Liver (tissue), 8 donors: ENCODE measurements at regions not wholly inside any gene's neighbourhood (a gene's known extent, or its start where the extent isn't known, plus 50 kb on each side); places are given as distances from the start of the nearest gene placed in this dataset.

ENCODE experiments used
- DNase-seq: peaks from one replicate; pipeline ENCODE4 v3.0.0-alpha.2; 2017; ENCODE audit warnings: low spot score
- H3K27ac ChIP-seq, 2 donors: one replicate each; pipeline ENCODE4 v1.7.0; 2013; ENCODE audit warnings: inconsistent platforms in 2 of 2, low read length in 2 of 2, control low read depth in 1 of 2, low read depth in 1 of 2, mild to moderate bottlenecking in 1 of 2
- H3K27me3 ChIP-seq, 4 donors: one replicate each; pipeline versions ENCODE4 v1.6.1 to v1.7.0; 2013; ENCODE audit warnings: low read length in 3 of 4, inconsistent platforms in 1 of 4, mild to moderate bottlenecking in 1 of 4, moderate library complexity in 1 of 4; ENCODE audit not compliant: control insufficient read depth in 4 of 4, insufficient read depth in 4 of 4
- H3K36me3 ChIP-seq, 4 donors: one replicate each; pipeline versions ENCODE4 v1.6.1 to v1.7.0; 2013; ENCODE audit warnings: low read length in 3 of 4, mild to moderate bottlenecking in 3 of 4, low read depth in 1 of 4, moderate library complexity in 1 of 4; ENCODE audit not compliant: control insufficient read depth in 4 of 4, insufficient read depth in 3 of 4
- H3K4me1 ChIP-seq, 4 donors: one replicate each; pipeline versions ENCODE4 v1.6.1 to v1.7.0; 2013; ENCODE audit warnings: low read length in 3 of 4, mild to moderate bottlenecking in 3 of 4, moderate library complexity in 1 of 4; ENCODE audit not compliant: control insufficient read depth in 4 of 4, insufficient read depth in 4 of 4
- H3K4me3 ChIP-seq, 3 donors: one replicate each; pipeline versions ENCODE4 v1.6.1 to v1.7.0; 2013; ENCODE audit warnings: low read length in 3 of 3, control low read depth in 1 of 3, low read depth in 1 of 3, mild to moderate bottlenecking in 1 of 3
- H3K9ac ChIP-seq, 2 donors: one replicate each; pipeline ENCODE4 v1.7.0; 2013; ENCODE audit warnings: low read length in 2 of 2, mild to moderate bottlenecking in 2 of 2, moderate library complexity in 2 of 2, control low read depth in 1 of 2, low read depth in 1 of 2
- H3K9me3 ChIP-seq, 4 donors: one replicate each; pipeline versions ENCODE4 v1.6.1 to v1.7.0; 2013; ENCODE audit warnings: low read length in 3 of 4; ENCODE audit not compliant: control insufficient read depth in 4 of 4
- CTCF ChIP-seq: fragments of 150-350 bp; IDR thresholded peaks from 2 replicates; pipeline ENCODE4 v1.5.1; 2017; ENCODE audit warnings: improper control_type of control experiment, low read depth, low read length; ENCODE audit not compliant: missing input control
- EGR1 ChIP-seq, 2 donors: IDR thresholded peaks; 2 replicates each; pipeline ENCODE4 v1.6.1; 2016 to 2018; ENCODE audit warnings: antibody characterized with exemption in 2 of 2, low read depth in 2 of 2
- FOXA2 ChIP-seq: IDR thresholded peaks from 2 replicates; pipeline ENCODE4 v1.6.1; 2016; ENCODE audit warnings: antibody characterized with exemption
- GABPA ChIP-seq, 2 donors: IDR thresholded peaks in 1 of 2; conservative IDR thresholded peaks in 1 of 2; 2 replicates each; pipeline ENCODE4 v1.6.1; 2016; ENCODE audit warnings: antibody characterized with exemption in 2 of 2, mild to moderate bottlenecking in 1 of 2, moderate library complexity in 1 of 2
- HNF4A ChIP-seq, 2 donors: conservative IDR thresholded peaks; 2 replicates each; pipeline ENCODE4 v1.6.1; 2016; ENCODE audit warnings: antibody characterized with exemption in 2 of 2, mild to moderate bottlenecking in 2 of 2
- HNF4G ChIP-seq: IDR thresholded peaks from 2 replicates; pipeline ENCODE4 v1.6.1; 2016; ENCODE audit warnings: antibody characterized with exemption
- MAX ChIP-seq: IDR thresholded peaks from 2 replicates; pipeline ENCODE4 v1.6.1; 2016; ENCODE audit warnings: antibody characterized with exemption
- RAD21 ChIP-seq, 2 donors: IDR thresholded peaks; 2 replicates each; pipeline ENCODE4 v1.6.1; 2016; ENCODE audit warnings: antibody characterized with exemption in 2 of 2, mild to moderate bottlenecking in 2 of 2
- TAF1 ChIP-seq: conservative IDR thresholded peaks from 2 replicates; pipeline ENCODE4 v1.6.1; 2016; ENCODE audit warnings: antibody characterized with exemption, mild to moderate bottlenecking
- YY1 ChIP-seq: IDR thresholded peaks from 2 replicates; pipeline ENCODE4 v1.6.1; 2016; ENCODE audit warnings: antibody characterized with exemption, mild to moderate bottlenecking
- ZBTB33 ChIP-seq: IDR thresholded peaks from 2 replicates; pipeline ENCODE4 v1.6.1; 2016; ENCODE audit warnings: antibody characterized with exemption
- WGBS: extraction: QIAGEN DNeasy Blood & Tissue Kit; methylation state at CpG from one replicate; pipeline ENCODE4 v1.1.7; 2013; 5-methylcytosine and 5-hydroxymethylcytosine counted together
- donor health status: healthy.
- donor health status: healthy.
- donor health status: healthy.
- donor health status: healthy.
- donor health status: healthy.

- Histone ChIP-seq H3K9ac (no peak overlapping the region), H3K4me1 (no peaks in the 10 kb centered on the region), H3K27me3 (peaks cover 0 to 7% (median 2%) of the 10 kb centered on the region in 4 donors), H3K36me3 (no peaks in the 10 kb centered on the region), H3K27ac (no peak overlapping the region), H3K9me3 (no peaks in the 10 kb centered on the region), H3K4me3 (no peak overlapping the region)
- WGBS: 83% methylated on average over 10 of the region's 10 CpGs
- TF ChIP-seq TAF1: no peak
- no peak for TF ChIP-seq CTCF
- TF ChIP-seq FOXA2: no peak
- no peak for TF ChIP-seq ZBTB33
- TF ChIP-seq YY1: no peak
- TF ChIP-seq MAX: no peak
- TF ChIP-seq EGR1 (IDR thresholded peaks at IDR 0.05; ENCODE audit: low read depth in 2 of 2): no peak
- no peak for TF ChIP-seq HNF4A (conservative IDR thresholded peaks at IDR 0.05)
- no peak for TF ChIP-seq RAD21 (IDR thresholded peaks at IDR 0.05)
- peak; percentile 8 for DNase-seq
Observed at GRCh38 chr10:123553810-123554430, 112.2 kb upstream of the GPR26 start.

- Histone ChIP-seq H3K9me3 (no peaks in the 10 kb centered on the region), H3K36me3 (no peaks in the 10 kb centered on the region), H3K27me3 (peaks cover 0 to 7% (median 2%) of the 10 kb centered on the region in 4 donors), H3K4me3 (no peak overlapping the region), H3K9ac (no peak overlapping the region), H3K27ac (no peak overlapping the region), H3K4me1 (peaks cover 0 to 2% (median 0%) of the 10 kb centered on the region in 4 donors)
- TF ChIP-seq YY1: no peak
- no peak for TF ChIP-seq GABPA (IDR thresholded peaks at IDR 0.05 in 1 of 2, conservative IDR thresholded peaks at IDR 0.05 in 1 of 2)
- TF ChIP-seq MAX: no peak
- no peak for TF ChIP-seq EGR1 (IDR thresholded peaks at IDR 0.05; ENCODE audit: low read depth in 2 of 2)
- TF ChIP-seq HNF4G: no peak
- no peak for TF ChIP-seq ZBTB33
- 84% methylated on average over 8 of the region's 8 CpGs for WGBS
- peak; percentile 5 for DNase-seq
Observed at GRCh38 chr10:123554656-123555055, 111.5 kb upstream of the GPR26 start.
